MM.1S (cell line): ENCODE measurements at regions not wholly inside any gene's neighbourhood (a gene's known extent, or its start where the extent isn't known, plus 50 kb on each side); places are given as distances from the start of the nearest gene placed in this dataset.

ENCODE experiments used
- DNase-seq: peaks from one replicate; pipeline ENCODE4 v3.0.0-alpha.2; 2015
- H2AFZ ChIP-seq: fragments of 300-600 bp; sonication (generic); 2 replicates; pipeline ENCODE4 v1.6.0; 2016; ENCODE audit warnings: antibody characterized with exemption, low read length
- H3F3A ChIP-seq: fragments of 300-600 bp; sonication (generic); 2 replicates; pipeline ENCODE4 v1.6.1; 2016; ENCODE audit warnings: mild to moderate bottlenecking, antibody characterized with exemption, low read length, moderate library complexity, mixed read lengths; ENCODE audit not compliant: insufficient read depth
- H3K27ac ChIP-seq: fragments of 300-600 bp; sonication (generic); 2 replicates; pipeline ENCODE4 v1.5.1; 2016; ENCODE audit warnings: mild to moderate bottlenecking, low read length
- H3K27me3 ChIP-seq: fragments of 300-600 bp; sonication (generic); replicated peaks from 2 replicates; pipeline ENCODE4 v1.6.0; 2016; ENCODE audit warnings: low read length; ENCODE audit not compliant: insufficient read depth
- H3K36me3 ChIP-seq: fragments of 300-600 bp; sonication (generic); replicated peaks from 2 replicates; pipeline ENCODE4 v1.6.1; 2016; ENCODE audit warnings: mild to moderate bottlenecking, low read length, mixed read lengths; ENCODE audit not compliant: insufficient read depth
- H3K4me1 ChIP-seq: fragments of 300-600 bp; sonication (generic); 2 replicates; pipeline ENCODE4 v1.6.1; 2016; ENCODE audit warnings: low read length, mixed read lengths
- H3K4me2 ChIP-seq: fragments of 300-600 bp; sonication (generic); 2 replicates; pipeline ENCODE4 v1.6.0; 2016; ENCODE audit warnings: low read depth, low read length
- H3K4me3 ChIP-seq: fragments of 300-600 bp; sonication (generic); 2 replicates; pipeline ENCODE4 v1.5.1; 2016; ENCODE audit warnings: low read length, mixed read lengths
- H3K79me2 ChIP-seq: fragments of 300-600 bp; sonication (generic); 2 replicates; pipeline ENCODE4 v1.6.1; 2016; ENCODE audit warnings: mixed run types, low read length, mixed read lengths
- H3K9ac ChIP-seq: fragments of 300-600 bp; sonication (generic); 2 replicates; pipeline ENCODE4 v1.6.1; 2016; ENCODE audit warnings: low read length, mixed read lengths
- H3K9me2 ChIP-seq: fragments of 300-600 bp; sonication (generic); replicated peaks from 2 replicates; pipeline ENCODE4 v1.6.1; 2016; ENCODE audit warnings: mild to moderate bottlenecking, low read length, mixed read lengths; ENCODE audit not compliant: insufficient read depth
- H3K9me3 ChIP-seq: fragments of 300-600 bp; sonication (generic); replicated peaks from 2 replicates; pipeline ENCODE4 v1.6.1; 2016; ENCODE audit warnings: mild to moderate bottlenecking, low read length, mixed read lengths; ENCODE audit not compliant: insufficient read depth
- H4K20me1 ChIP-seq: fragments of 300-600 bp; sonication (generic); 2 replicates; pipeline ENCODE4 v1.6.1; 2016; ENCODE audit warnings: mild to moderate bottlenecking, low read length, moderate library complexity, mixed read lengths; ENCODE audit not compliant: insufficient read depth
- CTCF ChIP-seq: fragments of 300-600 bp; sonication (generic); IDR thresholded peaks from 2 replicates; pipeline ENCODE4 v1.5.1; 2016; ENCODE audit warnings: antibody characterized with exemption, low read length, mixed read lengths
- EZH2 ChIP-seq: fragments of 300-600 bp; sonication (generic); optimal IDR thresholded peaks from 2 replicates; pipeline ENCODE3; 2017; ENCODE audit warnings: low read depth, mild to moderate bottlenecking, antibody characterized with exemption, low read length, mixed read lengths
- EZH2phosphoT487 ChIP-seq: fragments of 300-600 bp; sonication (generic); IDR thresholded peaks from 2 replicates; pipeline ENCODE4 v1.6.1; 2018; ENCODE audit warnings: antibody characterized with exemption, low read length

- H4K20me1 ChIP-seq = no peaks in the 10 kb centered on the region
- no peaks in the 10 kb centered on the region for H3K4me1 ChIP-seq
- no peak overlapping the region for H3K4me2 ChIP-seq
- no peak for TF ChIP-seq CTCF
- no peak for TF ChIP-seq EZH2
- TF ChIP-seq EZH2phosphoT487 = no peak
- no peaks in the 10 kb centered on the region for H3K36me3 ChIP-seq
- H3K9ac ChIP-seq = no peak overlapping the region
- no peak overlapping the region for H2AFZ ChIP-seq
- no peak for DNase-seq
- no peaks in the 10 kb centered on the region for H3K27me3 ChIP-seq
- no peaks in the 10 kb centered on the region for H3K79me2 ChIP-seq
- H3F3A ChIP-seq = no peaks in the 10 kb centered on the region
- no peaks in the 10 kb centered on the region for H3K9me2 ChIP-seq
- H3K4me3 ChIP-seq = no peak overlapping the region
- no peaks in the 10 kb centered on the region for H3K9me3 ChIP-seq
- H3K27ac ChIP-seq = no peak overlapping the region
Measured at GRCh38 chr14:100419856-100420255, 96.7 kb downstream of the SLC25A47 start.

- Histone ChIP-seq H4K20me1 (no peaks in the 10 kb centered on the region), H2AFZ (no peak overlapping the region), H3K79me2 (no peaks in the 10 kb centered on the region), H3K9me2 (no peaks in the 10 kb centered on the region), H3K9ac (no peak overlapping the region), H3K36me3 (no peaks in the 10 kb centered on the region), H3K27me3 (no peaks in the 10 kb centered on the region), H3K4me2 (no peak overlapping the region), H3K4me3 (no peak overlapping the region), H3F3A (no peaks in the 10 kb centered on the region), H3K4me1 (no peaks in the 10 kb centered on the region), H3K9me3 (no peaks in the 10 kb centered on the region), H3K27ac (no peak overlapping the region)
- no peak for TF ChIP-seq EZH2phosphoT487
- no peak for TF ChIP-seq CTCF
- TF ChIP-seq EZH2 = no peak
- DNase-seq = no peak
Measured at GRCh38 chr14:100421756-100422470, 98.8 kb downstream of the SLC25A47 start.

- H3F3A ChIP-seq = no peaks in the 10 kb centered on the region
- no peak overlapping the region for H3K4me2 ChIP-seq
- no peaks in the 10 kb centered on the region for H3K79me2 ChIP-seq
- DNase-seq = no peak
- TF ChIP-seq EZH2phosphoT487 (no peak), CTCF (no peak), EZH2 (no peak)
- H3K27ac ChIP-seq = no peak overlapping the region
- no peaks in the 10 kb centered on the region for H3K9me2 ChIP-seq
- H3K9me3 ChIP-seq = no peaks in the 10 kb centered on the region
- H3K4me3 ChIP-seq = no peak overlapping the region
- no peaks in the 10 kb centered on the region for H3K4me1 ChIP-seq
- no peak overlapping the region for H2AFZ ChIP-seq
- no peaks in the 10 kb centered on the region for H3K27me3 ChIP-seq
- no peaks in the 10 kb centered on the region for H4K20me1 ChIP-seq
- no peaks in the 10 kb centered on the region for H3K36me3 ChIP-seq
- H3K9ac ChIP-seq = no peak overlapping the region
Measured at GRCh38 chr14:100422556-100423316, 99.6 kb downstream of the SLC25A47 start.
